ENCODE measurements at regions not wholly inside any gene's neighbourhood (a gene's known extent, or its start where the extent isn't known, plus 50 kb on each side); places are given as distances from the start of the nearest gene placed in this dataset.
"Not testable (repeated sequence)": the region's sequence is repeated elsewhere in the genome, so short reads cannot be mapped to it uniquely, and the experiment has no call there.

- DNase-seq, result no peak
These were observed 73.4 kb downstream of the FGD2 start for GRCh38 chr6:37078814-37079213.

- no peak for DNase-seq
These were observed 75.7 kb downstream of the FGD2 start for GRCh38 chr6:37081042-37081607.

- DNase-seq, result no peak
These were observed 77.1 kb downstream of the FGD2 start for GRCh38 chr6:37082390-37083130.

DNA sequence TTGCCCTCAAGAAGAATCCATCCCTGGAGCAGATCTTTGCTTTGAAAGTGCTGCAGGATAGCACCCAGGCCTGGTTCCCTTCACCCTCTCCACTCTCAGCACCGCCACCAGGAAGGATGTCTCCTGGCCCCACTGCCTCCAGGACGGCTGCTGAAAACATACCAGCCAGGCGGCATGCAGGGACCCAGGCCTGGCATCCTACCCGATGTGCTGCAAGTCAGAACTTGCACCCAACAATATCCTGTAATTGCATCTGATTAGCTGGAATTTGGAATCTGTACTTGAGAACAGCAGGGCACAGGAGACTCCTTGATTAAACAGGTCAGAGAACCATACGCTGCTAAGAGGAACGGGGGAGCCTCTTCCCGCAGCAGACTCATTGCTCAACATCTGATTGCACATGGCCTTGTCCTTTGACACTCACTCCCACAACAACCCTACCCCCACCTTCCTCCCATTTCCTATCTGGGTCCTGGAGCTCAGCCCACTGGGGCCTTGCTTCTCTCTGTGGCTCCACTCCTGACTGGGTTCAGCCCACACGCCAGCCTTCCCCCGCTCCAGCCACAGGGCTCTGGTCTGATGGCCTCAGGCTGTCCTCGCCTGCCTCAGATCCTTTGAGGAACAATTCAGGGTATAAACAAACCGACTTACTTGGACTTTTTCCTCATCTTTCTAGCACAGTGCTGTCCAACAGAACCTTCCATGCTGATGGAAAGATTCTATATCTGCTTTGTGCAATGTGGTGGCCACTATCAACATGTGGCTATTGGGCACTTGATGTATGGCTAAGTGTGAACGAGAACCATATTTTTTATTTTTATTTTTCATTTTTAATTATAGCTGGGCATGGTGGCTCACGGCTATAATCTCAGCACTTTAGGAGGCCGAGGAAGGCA is 78.0 kb downstream of the FGD2 start:
- DNase-seq, result peak; percentile 42

GRCh38 chr6:37084665-37085064 is 79.2 kb downstream of the FGD2 start:
- DNase-seq, result not testable (repeated sequence)

DNA sequence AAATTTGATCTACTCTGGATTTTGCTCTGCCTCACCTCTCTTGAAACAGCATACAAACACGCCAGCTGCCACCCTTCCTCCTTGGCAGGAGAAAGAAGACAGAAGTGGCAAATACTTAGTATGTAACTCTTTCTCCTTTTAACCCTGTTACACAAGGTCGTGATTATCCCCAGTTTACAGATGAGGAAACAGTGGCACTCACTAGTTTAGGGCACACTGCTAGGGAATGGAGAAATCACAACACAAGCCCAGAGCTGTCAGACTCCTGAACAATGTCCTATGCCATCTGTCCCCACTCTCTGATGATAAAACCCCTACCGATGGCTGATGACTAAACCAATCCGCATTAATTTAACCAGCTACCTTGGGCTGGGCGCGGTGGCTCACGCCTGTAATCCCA is 79.7 kb downstream of the FGD2 start:
- no peak for DNase-seq

- no peak for DNase-seq
These were observed 81.1 kb upstream of the PIM1 start for GRCh38 chr6:37088897-37089296.

DNA sequence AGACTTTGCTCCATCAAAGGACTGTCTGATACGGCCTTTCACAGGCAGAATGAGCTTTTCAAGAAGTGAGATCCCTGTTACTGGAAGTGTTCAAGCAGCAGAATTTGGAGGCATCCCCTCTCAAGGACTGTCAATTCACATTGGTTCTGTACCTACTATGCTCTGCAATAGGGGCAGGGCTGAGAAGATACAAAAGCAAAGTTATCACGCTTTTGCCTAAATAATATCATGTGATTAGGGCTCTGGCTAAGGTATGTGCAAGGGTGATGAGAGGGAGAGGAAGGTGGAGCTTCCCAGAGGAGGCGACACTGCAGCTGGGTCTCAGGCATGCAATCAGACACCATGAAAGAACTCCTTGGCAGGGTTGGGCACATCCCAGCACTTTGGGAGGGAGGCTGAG is 80.2 kb upstream of the PIM1 start:
- DNase-seq, result no peak

GRCh38 chr6:37091104-37091503 is 78.8 kb upstream of the PIM1 start:
- DNase-seq, result not testable (repeated sequence)

DNA sequence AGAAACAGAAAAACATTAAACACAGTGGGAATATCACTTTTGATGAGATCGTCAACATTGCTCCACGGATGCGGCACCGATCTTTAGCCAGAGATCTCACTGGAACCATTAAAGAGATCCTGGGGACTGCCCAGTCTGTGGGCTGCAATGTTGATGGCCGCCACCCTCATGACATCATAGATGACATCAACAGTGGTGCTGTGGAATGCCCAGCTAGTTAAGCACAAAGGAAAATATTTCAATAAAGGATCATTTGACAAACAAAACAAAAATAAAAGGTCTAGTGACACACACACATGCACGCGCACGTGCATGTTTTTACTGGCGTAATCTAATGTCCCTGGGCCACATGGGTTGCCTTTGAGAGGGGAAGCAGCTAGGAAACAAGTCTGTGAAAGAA is 78.4 kb upstream of the PIM1 start:
- DNase-seq, result not testable (repeated sequence)

DNA sequence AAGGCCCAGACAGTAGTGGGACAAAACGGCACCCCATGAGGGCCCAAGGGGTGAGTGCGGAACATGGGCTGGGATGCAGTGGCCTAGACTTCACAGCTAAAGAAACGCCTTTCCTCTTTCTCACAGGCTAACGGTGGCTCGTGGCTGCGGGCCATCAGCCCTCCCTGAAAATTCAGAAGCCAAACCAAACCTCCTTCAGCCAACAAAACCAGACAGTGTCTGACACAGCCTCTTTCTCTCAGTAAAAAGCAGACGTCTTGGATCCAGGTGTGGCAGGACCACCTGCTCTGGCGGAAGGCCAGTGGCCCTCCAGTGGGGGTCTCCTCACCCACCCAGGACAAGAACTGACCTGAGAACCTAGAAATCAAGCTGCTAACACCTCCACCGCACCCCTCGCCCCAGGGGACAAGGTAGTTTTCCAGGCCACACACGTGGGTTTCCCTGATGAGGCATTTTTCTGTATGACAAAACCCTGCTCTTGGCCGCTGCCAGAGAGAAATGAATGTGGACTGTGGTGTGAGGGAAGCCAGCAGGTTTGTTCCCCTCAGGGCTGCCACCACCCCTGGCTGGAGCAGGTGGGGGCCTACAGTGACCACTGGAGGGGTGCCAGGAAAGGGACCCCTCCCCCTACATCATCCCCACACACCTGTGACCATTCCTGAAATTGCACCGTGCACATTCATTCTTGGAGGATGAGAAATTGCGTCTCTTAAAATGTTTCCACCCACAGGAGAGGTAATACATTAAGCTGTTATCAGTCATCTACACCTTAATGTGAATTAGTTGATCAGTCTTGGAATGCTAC is 76.8 kb upstream of the PIM1 start:
- DNase-seq, result no peak

DNA sequence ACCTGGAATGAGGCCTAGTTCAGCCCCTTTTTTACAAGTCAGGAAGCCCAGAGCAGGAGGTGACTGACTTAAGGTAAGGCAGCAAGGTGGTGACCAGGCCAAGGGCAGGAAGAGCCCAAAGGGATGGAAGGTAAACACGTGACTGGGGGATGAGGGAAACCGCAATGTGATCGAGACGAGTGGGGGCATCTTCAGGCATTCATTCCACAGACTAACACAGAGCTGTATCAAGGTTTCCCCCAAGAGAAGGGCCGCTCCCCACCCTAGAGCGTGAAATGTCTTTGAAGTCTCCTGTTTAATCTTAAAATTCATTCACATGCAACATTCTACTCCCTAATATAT is 76.3 kb upstream of the PIM1 start:
- no peak for DNase-seq

GRCh38 chr6:37095997-37096396 is 74.0 kb upstream of the PIM1 start:
- DNase-seq, result no peak

GRCh38 chr6:37097335-37097734 is 72.6 kb upstream of the PIM1 start:
- no peak for DNase-seq

- DNase-seq, result no peak
These were observed 70.5 kb upstream of the PIM1 start for GRCh38 chr6:37099442-37099841.

GRCh38 chr6:37100745-37101144 is 69.2 kb upstream of the PIM1 start:
- DNase-seq, result no peak

DNA sequence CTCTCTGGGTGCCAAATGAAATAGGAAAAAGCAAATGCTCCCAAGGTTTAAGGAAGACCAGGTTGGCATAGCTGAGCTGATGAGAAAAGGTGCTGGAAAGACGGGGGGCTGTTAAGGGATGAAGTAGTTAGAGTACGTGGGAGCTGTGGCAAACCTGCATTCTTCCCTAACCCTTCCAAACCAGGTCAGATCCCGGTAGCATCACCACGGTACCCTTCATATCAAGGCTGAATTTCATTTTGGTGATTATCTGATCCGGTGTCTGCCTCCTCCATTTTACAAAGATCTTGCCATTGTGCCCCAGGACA is 68.0 kb upstream of the PIM1 start:
- DNase-seq, result no peak

DNA sequence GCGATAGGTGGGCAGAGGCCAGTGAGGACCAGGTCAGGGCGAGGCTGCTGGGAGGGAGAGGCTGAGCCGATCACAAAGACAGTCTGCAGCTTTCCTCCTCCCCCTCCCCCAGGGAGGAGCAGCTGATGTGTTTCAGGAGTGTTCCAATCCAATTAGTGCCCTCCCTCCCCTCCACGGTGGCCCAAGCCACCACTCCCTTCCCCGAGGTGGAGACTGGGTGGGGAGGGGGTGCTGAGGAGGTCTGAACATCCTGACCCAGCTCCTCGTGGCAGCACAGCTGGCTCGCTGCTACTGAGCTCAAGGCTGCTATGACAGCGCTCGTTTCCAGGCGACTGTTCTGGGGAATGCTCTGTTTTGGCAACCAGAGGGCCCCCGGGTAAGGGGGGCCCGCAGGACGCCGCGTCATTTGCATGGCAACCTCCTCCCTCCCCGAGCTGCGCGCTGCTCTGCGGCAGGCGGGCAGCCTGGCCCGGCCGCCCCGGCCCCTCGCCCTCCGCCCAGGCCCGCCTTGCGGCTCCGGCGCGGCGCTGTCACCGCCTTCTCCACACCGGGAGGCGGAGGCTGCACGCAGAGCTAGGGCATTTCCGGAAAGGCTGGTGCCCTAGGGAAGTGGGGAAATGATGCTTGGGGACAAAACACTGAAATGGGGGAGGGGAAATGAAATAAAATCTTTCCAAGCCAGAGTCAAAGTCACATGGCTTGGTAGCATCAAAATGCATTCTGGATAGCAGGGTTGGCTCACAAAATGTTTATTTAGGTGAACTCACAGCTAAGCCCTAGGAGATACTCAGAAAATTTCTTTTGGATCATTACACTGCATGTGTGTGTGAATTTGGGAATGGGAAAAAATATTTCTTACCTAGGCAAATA is 67.4 kb upstream of the PIM1 start:
- DNase-seq, result peak; percentile 87

GRCh38 chr6:37103169-37104039 is 66.5 kb upstream of the PIM1 start:
- DNase-seq, result peak; percentile 78

GRCh38 chr6:37104824-37105147 is 65.2 kb upstream of the PIM1 start:
- no peak for DNase-seq

All from right kidney (tissue), 1 donor.